HEK293 (cell line): ENCODE measurements at regions not wholly inside any gene's neighbourhood (a gene's known extent, or its start where the extent isn't known, plus 50 kb on each side); places are given as distances from the start of the nearest gene placed in this dataset.

Source experiments
- CTCF ChIA-PET: fragments of 350-600 bp; formaldehyde crosslinking; extraction: SDS; loops from one replicate; lab custom pipeline; 2021; ENCODE audit warnings: antibody characterized with exemption; lab: Yijun Ruan, JAX
- POLR2A ChIA-PET: fragments of 300-600 bp; formaldehyde crosslinking; extraction: SDS; loops from one replicate; lab custom pipeline; 2020; ENCODE audit warnings: antibody characterized with exemption, inconsistent platforms; lab: Yijun Ruan, JAX
- H3K27ac ChIP-seq: fragments of 200-500 bp; sonication (Bioruptor generic); 2 replicates; pipeline ENCODE4 v1.5.1; 2014; ENCODE audit warnings: low read depth, low read length, control low read depth, inconsistent platforms; ENCODE audit errors: extremely low read depth
- H3K36me3 ChIP-seq, 2 experiments: fragments of 200-500 bp in 1 of 2; sonication (Bioruptor generic) in 1 of 2; 1 replicate in 1 of 2; 2 replicates in 1 of 2; pipeline ENCODE4 v1.5.1; 2014 to 2017; ENCODE audit warnings: inconsistent platforms in 2 of 2, low read length in 2 of 2; ENCODE audit not compliant: control insufficient read depth in 2 of 2, insufficient read depth in 1 of 2
- H3K4me1 ChIP-seq: fragments of 200-500 bp; sonication (Bioruptor generic); 2 replicates; pipeline ENCODE4 v1.5.1; 2014; ENCODE audit warnings: mild to moderate bottlenecking, low read length, inconsistent platforms; ENCODE audit not compliant: control insufficient read depth, insufficient read depth
- H3K4me3 ChIP-seq: 2 replicates; pipeline ENCODE4 v1.5.1; 2011; ENCODE audit warnings: low read depth, mild to moderate bottlenecking, control low read depth, low read length, moderate library complexity
- H3K9me3 ChIP-seq: fragments of 200-500 bp; sonication (Bioruptor generic); 2 replicates; pipeline ENCODE4 v1.5.1; 2014; ENCODE audit warnings: low read depth, low read length, inconsistent platforms; ENCODE audit not compliant: control insufficient read depth, insufficient read depth
- AEBP2 ChIP-seq: fragments of 450-650 bp; formaldehyde crosslinking; IDR thresholded peaks from 2 replicates; pipeline ENCODE4 v1.5.1; 2016; ENCODE audit warnings: missing biosample characterization, missing genetic modification characterization, borderline replicate concordance
- CTCF ChIP-seq: fragments of 450-650 bp; formaldehyde crosslinking; IDR thresholded peaks from 2 replicates; pipeline ENCODE4 v1.5.1; 2016; ENCODE audit warnings: missing biosample characterization, missing genetic modification characterization
- FEZF1 ChIP-seq: fragments of 450-650 bp; formaldehyde crosslinking; IDR thresholded peaks from 2 replicates; pipeline ENCODE4 v1.5.1; 2016; ENCODE audit warnings: missing biosample characterization, missing genetic modification characterization
- HOXC10 ChIP-seq: sonication (generic); formaldehyde crosslinking; IDR thresholded peaks from 2 replicates; pipeline ENCODE4 v1.8.1; 2023; ENCODE audit warnings: mild to moderate bottlenecking, missing genetic modification reagents
- KLF1 ChIP-seq: fragments of 450-650 bp; formaldehyde crosslinking; IDR thresholded peaks from 2 replicates; pipeline ENCODE4 v1.5.1; 2016; ENCODE audit warnings: missing biosample characterization, missing genetic modification characterization
- RBAK ChIP-seq: fragments of 450-650 bp; formaldehyde crosslinking; IDR thresholded peaks from 2 replicates; pipeline ENCODE4 v1.5.1; 2016; ENCODE audit warnings: missing biosample characterization, missing genetic modification characterization
- SETDB1 ChIP-seq: IDR thresholded peaks from one replicate; pipeline ENCODE4 v1.6.1; 2017; ENCODE audit warnings: mild to moderate bottlenecking, low read length, moderate library complexity, mixed read lengths; ENCODE audit not compliant: insufficient read length
- SP2 ChIP-seq: fragments of 450-650 bp; formaldehyde crosslinking; IDR thresholded peaks from 2 replicates; pipeline ENCODE4 v1.5.1; 2016; ENCODE audit warnings: missing biosample characterization, missing genetic modification characterization
- YY1 ChIP-seq: fragments of 450-650 bp; formaldehyde crosslinking; IDR thresholded peaks from 2 replicates; pipeline ENCODE4 v1.5.1; 2018; ENCODE audit warnings: missing biosample characterization, missing genetic modification characterization
- ZBTB21 ChIP-seq: fragments of 450-650 bp; formaldehyde crosslinking; IDR thresholded peaks from 2 replicates; pipeline ENCODE4 v1.5.1; 2017; ENCODE audit warnings: missing biosample characterization, missing genetic modification characterization
- ZBTB48 ChIP-seq: fragments of 450-650 bp; formaldehyde crosslinking; IDR thresholded peaks from 2 replicates; pipeline ENCODE4 v1.5.1; 2016; ENCODE audit warnings: missing biosample characterization, missing genetic modification characterization
- ZIC2 ChIP-seq: fragments of 450-650 bp; formaldehyde crosslinking; IDR thresholded peaks from 2 replicates; pipeline ENCODE4 v1.5.1; 2016; ENCODE audit warnings: missing biosample characterization, missing genetic modification characterization
- ZNF114 ChIP-seq: fragments of 450-650 bp; formaldehyde crosslinking; IDR thresholded peaks from 2 replicates; pipeline ENCODE4 v1.5.0; 2017; ENCODE audit warnings: missing biosample characterization, missing genetic modification characterization
- ZNF121 ChIP-seq: fragments of 450-650 bp; formaldehyde crosslinking; IDR thresholded peaks from 2 replicates; pipeline ENCODE4 v1.5.1; 2016; ENCODE audit warnings: missing biosample characterization, missing genetic modification characterization
- ZNF146 ChIP-seq: fragments of 450-650 bp; formaldehyde crosslinking; IDR thresholded peaks from 2 replicates; pipeline ENCODE4 v1.5.1; 2016; ENCODE audit warnings: missing biosample characterization, missing genetic modification characterization
- ZNF221 ChIP-seq: fragments of 450-650 bp; formaldehyde crosslinking; IDR thresholded peaks from 2 replicates; pipeline ENCODE4 v1.5.1; 2017; ENCODE audit warnings: missing biosample characterization, missing genetic modification characterization, borderline replicate concordance
- ZNF23 ChIP-seq: fragments of 450-650 bp; formaldehyde crosslinking; IDR thresholded peaks from 2 replicates; pipeline ENCODE4 v1.5.1; 2016; ENCODE audit warnings: missing biosample characterization, missing genetic modification characterization, borderline replicate concordance
- ZNF394 ChIP-seq: fragments of 450-650 bp; formaldehyde crosslinking; IDR thresholded peaks from 2 replicates; pipeline ENCODE4 v1.5.1; 2016; ENCODE audit warnings: missing biosample characterization, missing genetic modification characterization, mild to moderate bottlenecking, moderate library complexity, borderline replicate concordance
- ZNF449 ChIP-seq: fragments of 450-650 bp; formaldehyde crosslinking; IDR thresholded peaks from 2 replicates; pipeline ENCODE4 v1.5.1; 2017; ENCODE audit warnings: missing biosample characterization, mild to moderate bottlenecking, missing genetic modification characterization, moderate library complexity
- ZNF488 ChIP-seq: fragments of 450-650 bp; formaldehyde crosslinking; IDR thresholded peaks from 2 replicates; pipeline ENCODE4 v1.5.1; 2016; ENCODE audit warnings: missing biosample characterization, missing genetic modification characterization
- ZNF549 ChIP-seq: fragments of 450-650 bp; IDR thresholded peaks from 2 replicates; pipeline ENCODE4 v1.5.1; 2018; ENCODE audit warnings: missing biosample characterization, missing genetic modification characterization, mild to moderate bottlenecking, inconsistent platforms, moderate library complexity
- ZNF560 ChIP-seq: fragments of 450-650 bp; formaldehyde crosslinking; IDR thresholded peaks from 2 replicates; pipeline ENCODE4 v1.5.1; 2017; ENCODE audit warnings: missing biosample characterization, missing genetic modification characterization, borderline replicate concordance
- ZNF580 ChIP-seq: fragments of 450-650 bp; formaldehyde crosslinking; IDR thresholded peaks from 2 replicates; pipeline ENCODE4 v1.5.1; 2016; ENCODE audit warnings: missing biosample characterization, missing genetic modification characterization
- ZNF670 ChIP-seq: fragments of 450-650 bp; formaldehyde crosslinking; IDR thresholded peaks from 2 replicates; pipeline ENCODE4 v1.5.1; 2016; ENCODE audit warnings: missing biosample characterization, missing genetic modification characterization, low read depth
- TF ChIP-seq, protein P1 (sequence below): fragments of 450-650 bp; IDR thresholded peaks from 2 replicates; pipeline ENCODE4 v1.5.1; 2018; ENCODE audit warnings: missing biosample characterization, missing genetic modification characterization
- TF ChIP-seq, protein P2 (sequence below): fragments of 450-650 bp; formaldehyde crosslinking; IDR thresholded peaks from 2 replicates; pipeline ENCODE4 v1.5.1; 2016; ENCODE audit warnings: missing biosample characterization, missing genetic modification characterization

DNA sequence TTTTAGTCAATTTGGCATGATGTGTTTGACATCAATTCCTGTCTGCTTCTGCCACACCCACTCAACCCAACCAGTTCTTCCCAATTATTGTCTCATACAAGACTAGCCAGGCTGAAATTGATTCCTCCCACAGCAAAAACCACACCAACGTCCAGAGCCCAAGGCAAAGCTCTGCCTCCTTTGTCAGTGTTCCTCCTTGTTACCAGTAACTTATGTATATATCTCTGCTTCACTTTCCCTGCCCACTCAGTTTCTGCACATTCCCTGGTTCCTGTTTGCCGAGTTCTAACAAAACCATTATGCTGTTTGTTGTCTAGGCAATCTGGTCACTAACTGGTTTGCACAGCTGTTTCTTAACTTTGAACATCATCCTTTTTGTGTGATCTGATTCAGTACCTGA is 547.9 kb upstream of the PTCHD4 start:
- CTCF ChIA-PET = interaction anchor here (0.6 kb wide), 2 partner anchors 481 to 1944 kb away, joined by 3 read pairs; no protein-coding TSS in a partner anchor
- TF ChIP-seq ZNF549 (tag by site-specific recombination) = no peak
- no peak for TF ChIP-seq CTCF (tag by site-specific recombination)
- TF ChIP-seq FEZF1 (tag by site-specific recombination) = no peak
- no peak for TF ChIP-seq YY1 (tag by site-specific recombination)
- no peak for TF ChIP-seq AEBP2 (tag by site-specific recombination)
- TF ChIP-seq HOXC10 = no peak
- TF ChIP-seq RBAK (tag by site-specific recombination) = no peak
- no peak for TF ChIP-seq ZNF221 (tag by site-specific recombination)
- no peak for TF ChIP-seq ZNF449 (tag by site-specific recombination)
- no peak for TF ChIP-seq ZNF670
- TF ChIP-seq ZNF114 (tag by site-specific recombination) = no peak
- POLR2A ChIA-PET = no interaction called here
- no peak overlapping the region for H3K27ac ChIP-seq
- no peaks in the 10 kb centered on the region for H3K9me3 ChIP-seq
- no peaks in the 10 kb centered on the region for H3K4me1 ChIP-seq
- H3K4me3 ChIP-seq = no peak overlapping the region
- H3K36me3 ChIP-seq = no peaks in the 10 kb centered on the region

DNA sequence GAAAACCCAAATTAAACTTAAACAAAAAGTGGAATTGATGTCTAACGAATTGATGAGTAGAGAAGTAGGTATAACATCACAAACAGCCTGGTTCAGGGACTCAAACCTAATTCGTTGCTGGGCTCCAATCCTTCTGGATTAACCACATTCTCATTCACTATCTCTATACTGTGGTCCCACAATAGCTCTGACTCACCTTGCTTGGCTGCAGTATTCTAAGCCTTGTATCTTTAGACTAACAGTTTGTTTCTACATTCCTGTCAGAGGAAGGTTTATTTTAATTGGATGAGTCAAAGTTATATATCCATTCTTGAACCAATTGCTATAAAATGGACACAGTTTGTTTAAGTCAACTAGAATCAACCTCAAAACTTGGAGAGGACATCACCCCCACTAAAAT is 530.5 kb upstream of the PTCHD4 start:
- Histone ChIP-seq H3K27ac (no peak overlapping the region), H3K9me3 (no peaks in the 10 kb centered on the region), H3K4me1 (no peaks in the 10 kb centered on the region), H3K36me3 (no peaks in the 10 kb centered on the region), H3K4me3 (no peak overlapping the region)
- ChIA-PET POLR2A (no interaction called here), CTCF (no interaction called here)
- TF ChIP-seq ZBTB48 (tag by site-specific recombination) (no peak), ZNF23 (tag by site-specific recombination) (no peak), ZNF580 (tag by site-specific recombination) (no peak), ZNF121 (tag by site-specific recombination) (no peak), ZNF394 (tag by site-specific recombination) (no peak), ZNF560 (tag by site-specific recombination) (no peak), ZIC2 (tag by site-specific recombination) (no peak), KLF1 (tag by site-specific recombination) (no peak), ZNF488 (no peak), ZNF146 (tag by site-specific recombination) (no peak), ZBTB21 (tag by site-specific recombination) (no peak), RBAK (tag by site-specific recombination) (no peak), SP2 (no peak), SETDB1 (no peak)
- TF ChIP-seq, protein P1, sequence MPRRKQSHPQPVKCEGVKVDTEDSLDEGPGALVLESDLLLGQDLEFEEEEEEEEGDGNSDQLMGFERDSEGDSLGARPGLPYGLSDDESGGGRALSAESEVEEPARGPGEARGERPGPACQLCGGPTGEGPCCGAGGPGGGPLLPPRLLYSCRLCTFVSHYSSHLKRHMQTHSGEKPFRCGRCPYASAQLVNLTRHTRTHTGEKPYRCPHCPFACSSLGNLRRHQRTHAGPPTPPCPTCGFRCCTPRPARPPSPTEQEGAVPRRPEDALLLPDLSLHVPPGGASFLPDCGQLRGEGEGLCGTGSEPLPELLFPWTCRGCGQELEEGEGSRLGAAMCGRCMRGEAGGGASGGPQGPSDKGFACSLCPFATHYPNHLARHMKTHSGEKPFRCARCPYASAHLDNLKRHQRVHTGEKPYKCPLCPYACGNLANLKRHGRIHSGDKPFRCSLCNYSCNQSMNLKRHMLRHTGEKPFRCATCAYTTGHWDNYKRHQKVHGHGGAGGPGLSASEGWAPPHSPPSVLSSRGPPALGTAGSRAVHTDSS (tag by site-specific recombination) = no peak
- TF ChIP-seq, protein P2, sequence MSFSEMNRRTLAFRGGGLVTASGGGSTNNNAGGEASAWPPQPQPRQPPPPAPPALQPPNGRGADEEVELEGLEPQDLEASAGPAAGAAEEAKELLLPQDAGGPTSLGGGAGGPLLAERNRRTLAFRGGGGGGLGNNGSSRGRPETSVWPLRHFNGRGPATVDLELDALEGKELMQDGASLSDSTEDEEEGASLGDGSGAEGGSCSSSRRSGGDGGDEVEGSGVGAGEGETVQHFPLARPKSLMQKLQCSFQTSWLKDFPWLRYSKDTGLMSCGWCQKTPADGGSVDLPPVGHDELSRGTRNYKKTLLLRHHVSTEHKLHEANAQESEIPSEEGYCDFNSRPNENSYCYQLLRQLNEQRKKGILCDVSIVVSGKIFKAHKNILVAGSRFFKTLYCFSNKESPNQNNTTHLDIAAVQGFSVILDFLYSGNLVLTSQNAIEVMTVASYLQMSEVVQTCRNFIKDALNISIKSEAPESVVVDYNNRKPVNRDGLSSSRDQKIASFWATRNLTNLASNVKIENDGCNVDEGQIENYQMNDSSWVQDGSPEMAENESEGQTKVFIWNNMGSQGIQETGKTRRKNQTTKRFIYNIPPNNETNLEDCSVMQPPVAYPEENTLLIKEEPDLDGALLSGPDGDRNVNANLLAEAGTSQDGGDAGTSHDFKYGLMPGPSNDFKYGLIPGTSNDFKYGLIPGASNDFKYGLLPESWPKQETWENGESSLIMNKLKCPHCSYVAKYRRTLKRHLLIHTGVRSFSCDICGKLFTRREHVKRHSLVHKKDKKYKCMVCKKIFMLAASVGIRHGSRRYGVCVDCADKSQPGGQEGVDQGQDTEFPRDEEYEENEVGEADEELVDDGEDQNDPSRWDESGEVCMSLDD (tag by site-specific recombination) = no peak
